Hepatic stellate cell (primary cell): ENCODE measurements at regions not wholly inside any gene's neighbourhood (a gene's known extent, or its start where the extent isn't known, plus 50 kb on each side); places are given as distances from the start of the nearest gene placed in this dataset.

ENCODE experiments used
- DNase-seq: peaks from one replicate; pipeline ENCODE4 v3.0.0; 2011; ENCODE audit warnings: low spot score

DNA sequence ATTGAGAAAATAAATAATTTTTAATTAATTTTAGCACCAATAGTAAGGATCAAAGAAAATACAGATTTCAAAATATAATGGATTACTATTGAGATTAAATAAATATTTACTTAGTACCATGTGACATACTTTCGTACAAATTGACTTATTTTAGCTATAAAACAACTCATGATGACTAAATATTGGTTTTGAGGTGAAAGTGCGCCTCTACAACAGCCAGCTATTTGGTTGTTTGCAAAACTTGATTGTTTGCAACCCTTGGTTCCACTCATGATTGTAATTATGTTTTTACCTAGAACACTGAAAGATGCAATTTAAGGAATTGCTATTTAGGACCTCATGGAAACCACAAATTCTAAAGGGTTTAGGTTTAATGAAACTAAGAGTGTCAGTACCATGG, 51.9 kb upstream of the PPM1H start:
- DNase-seq = no peak
